AG04449 (cell line): ENCODE measurements at regions not wholly inside any gene's neighbourhood (a gene's known extent, or its start where the extent isn't known, plus 50 kb on each side); places are given as distances from the start of the nearest gene placed in this dataset.

Source experiments
- CTCF ChIA-PET: fragments of 350-600 bp; formaldehyde crosslinking; extraction: SDS; loops from one replicate; lab custom pipeline; 2021; ENCODE audit warnings: antibody characterized with exemption; lab: Yijun Ruan, JAX
- POLR2A ChIA-PET: fragments of 400-600, 350-600 bp; formaldehyde crosslinking; extraction: SDS; loops from one replicate; lab custom pipeline; 2020; ENCODE audit warnings: antibody characterized with exemption, inconsistent platforms; lab: Yijun Ruan, JAX
- DNase-seq: peaks from one replicate; pipeline ENCODE4 v3.0.0-alpha.2; 2010; ENCODE audit warnings: low read depth, low spot score
- H3K4me3 ChIP-seq: 2 replicates; pipeline ENCODE4 v1.5.1; 2011; ENCODE audit warnings: low read depth, mild to moderate bottlenecking, control low read depth, low read length
- CTCF ChIP-seq: IDR thresholded peaks from one replicate; pipeline ENCODE4 v1.5.1; 2011; ENCODE audit warnings: mild to moderate bottlenecking, moderate library complexity, low read length, control low read depth, inconsistent platforms; ENCODE audit not compliant: insufficient read depth; ENCODE audit errors: missing control alignments

- no peak overlapping the region for H3K4me3 ChIP-seq
- CTCF ChIA-PET: no interaction called here
- no peak for DNase-seq
- no peak for TF ChIP-seq CTCF
- POLR2A ChIA-PET: no interaction called here
Measured at GRCh38 chr15:27623560-27624305, 475.4 kb downstream of the OCA2 start.

DNA sequence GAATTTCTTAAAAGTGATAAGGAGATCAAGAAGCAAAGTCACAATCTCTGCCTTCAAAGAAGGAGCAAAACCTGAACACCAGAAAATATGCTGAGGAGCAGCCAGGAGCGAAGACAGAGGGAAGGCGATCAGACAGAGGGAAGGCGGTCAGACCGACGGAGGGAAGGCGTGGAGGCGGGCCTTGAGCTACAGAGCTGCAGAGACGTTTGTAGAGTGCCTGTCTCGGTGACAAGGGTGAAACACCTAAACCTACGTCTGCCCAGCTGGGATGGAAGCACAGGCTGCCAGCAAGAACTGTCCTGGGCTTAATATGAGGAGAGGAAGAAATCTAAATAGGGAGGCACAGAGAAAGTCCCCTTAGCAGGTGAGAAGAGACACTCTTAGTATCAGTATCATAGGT, 476.0 kb downstream of the OCA2 start:
- TF ChIP-seq CTCF: no peak
- ChIA-PET POLR2A (no interaction called here), CTCF (no interaction called here)
- DNase-seq: no peak
- H3K4me3 ChIP-seq: no peak overlapping the region

DNA sequence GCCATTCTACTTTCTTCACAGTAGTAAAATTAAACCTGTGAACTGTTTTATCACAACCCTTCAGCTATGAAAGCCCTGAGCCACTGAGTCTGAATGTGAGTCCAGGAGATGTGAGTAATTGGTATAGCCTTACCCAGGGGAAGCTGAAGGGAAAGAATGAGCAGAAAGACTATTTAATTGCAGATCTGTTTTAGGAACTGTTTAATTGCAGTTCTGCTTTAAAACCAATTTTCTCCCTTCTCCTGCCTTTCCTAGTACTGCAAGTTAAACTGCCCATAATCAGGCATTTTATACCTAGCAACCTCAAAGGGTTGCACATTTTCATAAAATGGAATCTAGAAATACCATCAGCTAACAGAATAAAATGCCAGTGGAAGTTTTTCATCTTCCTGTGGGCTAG, 476.7 kb downstream of the OCA2 start:
- no peak for DNase-seq
- TF ChIP-seq CTCF: no peak
- ChIA-PET CTCF (no interaction called here), POLR2A (no interaction called here)
- H3K4me3 ChIP-seq: no peak overlapping the region

- POLR2A ChIA-PET: no interaction called here
- CTCF ChIA-PET: no interaction called here
- DNase-seq: no peak
- no peak overlapping the region for H3K4me3 ChIP-seq
- no peak for TF ChIP-seq CTCF
Measured at GRCh38 chr15:27619204-27619603, 479.9 kb downstream of the OCA2 start.

DNA sequence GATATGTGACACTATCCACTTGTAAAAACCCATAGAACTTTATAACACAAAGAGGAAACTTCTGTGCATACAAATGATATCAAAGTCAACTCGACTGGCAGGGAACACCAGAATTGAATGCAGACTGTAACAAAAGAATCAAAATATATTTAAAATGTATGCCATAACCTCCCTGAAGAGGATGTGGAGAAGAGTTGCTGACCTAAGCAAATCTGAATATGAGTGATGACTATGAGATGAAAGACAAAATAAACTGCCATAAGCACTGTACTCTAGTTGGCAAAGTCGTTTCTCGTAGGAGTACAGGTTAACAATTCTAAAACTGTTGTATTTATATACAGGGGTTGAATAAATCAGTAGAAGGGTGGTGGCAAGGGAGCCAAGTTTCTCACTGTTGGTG, 482.1 kb downstream of the OCA2 start:
- CTCF ChIA-PET: no interaction called here
- no peak for DNase-seq
- no peak overlapping the region for H3K4me3 ChIP-seq
- no peak for TF ChIP-seq CTCF
- POLR2A ChIA-PET: no interaction called here

GRCh38 chr15:27608248-27608647, 490.9 kb downstream of the OCA2 start:
- H3K4me3 ChIP-seq: no peak overlapping the region
- CTCF ChIA-PET: no interaction called here
- POLR2A ChIA-PET: no interaction called here
- no peak for TF ChIP-seq CTCF
- DNase-seq: no peak
